ENCODE measurements at regions not wholly inside any gene's neighbourhood (a gene's known extent, or its start where the extent isn't known, plus 50 kb on each side); places are given as distances from the start of the nearest gene placed in this dataset.

GRCh38 chr14:71430678-71431376 lies 501.4 kb upstream of the RGS6 start:
- TF ChIP-seq CTCF (IDR thresholded peaks at IDR 0.05) (no peak), POLR2AphosphoS5 (IDR thresholded peaks at IDR 0.05) (no peak), EP300 (IDR thresholded peaks at IDR 0.05) (no peak)
